Heart right ventricle (tissue), 16 donors: ENCODE measurements at regions not wholly inside any gene's neighbourhood (a gene's known extent, or its start where the extent isn't known, plus 50 kb on each side); places are given as distances from the start of the nearest gene placed in this dataset.

Source experiments
- ATAC-seq, 8 donors: fragments of 200-7000 bp; cut with Tn5 transposase; one replicate each; pipeline ENCODE4 v1.9.1; 2020; ENCODE audit warnings: mild to moderate bottlenecking in 8 of 8, moderate library complexity in 8 of 8, moderate number of reproducible peaks in 1 of 8
- DNase-seq, 2 donors: peaks; one replicate each; pipeline ENCODE4 v3.0.0-alpha.2; 2020
- H3K27ac ChIP-seq, 10 donors: fragments of 200-600 bp; sonication (generic) in 2 of 10; one replicate each; pipeline versions ENCODE4 v1.5.0 to v1.8.0; 2020 to 2022; ENCODE audit warnings: mild to moderate bottlenecking in 3 of 10
- H3K27me3 ChIP-seq, 7 donors: fragments of 200-600 bp; one replicate each; pipeline ENCODE4 v1.8.0; 2021 to 2022; ENCODE audit warnings: mild to moderate bottlenecking in 2 of 7
- H3K36me3 ChIP-seq, 9 donors: fragments of 200-600 bp; sonication (generic) in 1 of 9; one replicate each; pipeline versions ENCODE4 v1.5.0 to v1.8.0; 2020 to 2022; ENCODE audit warnings: mild to moderate bottlenecking in 2 of 9
- H3K4me1 ChIP-seq, 9 donors: fragments of 200-600 bp; sonication (generic) in 1 of 9; one replicate each; pipeline versions ENCODE4 v1.5.0 to v1.8.0; 2020 to 2022; ENCODE audit warnings: mild to moderate bottlenecking in 4 of 9
- H3K4me3 ChIP-seq, 10 donors: fragments of 200-600 bp; sonication (generic) in 2 of 10; one replicate each; pipeline versions ENCODE4 v1.5.0 to v1.8.0; 2020 to 2022; ENCODE audit warnings: mild to moderate bottlenecking in 7 of 10, moderate library complexity in 2 of 10
- H3K9me3 ChIP-seq, 11 donors: fragments of 200-600 bp in 10 of 11; sonication (generic) in 2 of 11; one replicate each; pipeline versions ENCODE4 v1.5.0 to v1.8.0; 2013 to 2022; ENCODE audit warnings: mild to moderate bottlenecking in 2 of 11, control low read depth in 1 of 11, moderate library complexity in 1 of 11
- CTCF ChIP-seq, 9 donors: fragments of 200-600 bp; sonication (generic) in 2 of 9; IDR thresholded peaks; one replicate each; pipeline versions ENCODE4 v1.5.0 to v1.8.0; 2021 to 2022; ENCODE audit warnings: antibody characterized with exemption in 9 of 9, mild to moderate bottlenecking in 5 of 9, moderate library complexity in 1 of 9
- WGBS, 2 donors: extraction: QIAGEN DNeasy Blood & Tissue Kit; methylation state at CpG; one replicate each; pipeline ENCODE4 v1.1.7; 2013; ENCODE audit warnings: inconsistent platforms in 1 of 2; 5-methylcytosine and 5-hydroxymethylcytosine counted together
- intact Hi-C, 10 donors: fragments of 100-400 bp; cut with DNase I; formaldehyde crosslinking; loops; one replicate each; pipeline versions ENCODE4 v1.11.1 to v1.14.2; 2022
- donor health status: Arrhythmogenic right ventricular cardiomyopathy.
- donor health status: ischemic (EF 13 %, LVEDD 7.1; RV severe dilation, severe dysfunction).
- donor health status: healthy with polysubstance abuse.
- donor health status: DM: no; HTN: yes; CAD: no.
- donor health status: DM: no; HTN: no; CAD: no.
- donor health status: ischemic (EF 25% LVEDD 6.9; RV normal size, moderate dysfunction).
- donor health status: ischemic (EF 25% LVEDD 5.7; RV mildly dilated, moderate dysfunction).
- donor health status: healthy.
- donor health status: DM: yes; HTN: yes; CAD: no.
- donor health status: Ischemic cardiomyopathy.
- donor health status: ischemic (EF 35%, LVEDD 5.7; RV mildly dilated, moderate dysfunction).
- donor health status: nonischemic (EF 11% LVEDD 7.7; RV severe dilation, severe dysfunction).
- donor health status: DM: yes; HTN: yes; CAD: no.
- donor health status: PGD.
- donor health status: ischemic (EF 29% LVEDD 5.4; RV normal size, mild dysfunction).
- donor health status: nonischemic (EF 23%, LVEDD 6.1; RV moderate dilation, normal function).

GRCh38 chr7:33788531-33788930 is 116.8 kb upstream of the BMPER start:
- intact Hi-C loops = no loop called here
- Histone ChIP-seq H3K4me1 (peaks cover 0 to 10% (median 0%) of the 10 kb centered on the region in 9 donors), H3K9me3 (peaks cover 0 to 5% (median 0%) of the 10 kb centered on the region in 11 donors), H3K27me3 (no peaks in the 10 kb centered on the region), H3K27ac (no peak overlapping the region), H3K36me3 (no peaks in the 10 kb centered on the region), H3K4me3 (no peak overlapping the region)
- WGBS, 2 donors = 79 to 84% methylated on average over 6 of the region's 6 CpGs
- ATAC-seq (no peak), DNase-seq (no peak)
- TF ChIP-seq CTCF (IDR thresholded peaks at IDR 0.05) = no peak

GRCh38 chr7:33789871-33790630 is 115.3 kb upstream of the BMPER start:
- ATAC-seq = no peak
- no peak overlapping the region for H3K27ac ChIP-seq
- H3K9me3 ChIP-seq = no peaks in the 10 kb centered on the region
- no peak overlapping the region for H3K4me3 ChIP-seq
- no peaks in the 10 kb centered on the region for H3K36me3 ChIP-seq
- H3K4me1 ChIP-seq = peaks cover 0 to 10% (median 0%) of the 10 kb centered on the region in 9 donors
- DNase-seq = no peak
- 69 to 76% methylated on average over 11 of the region's 11 CpGs for WGBS, 2 donors
- TF ChIP-seq CTCF (IDR thresholded peaks at IDR 0.05) = no peak
- H3K27me3 ChIP-seq = no peaks in the 10 kb centered on the region
- intact Hi-C loops = no loop called here

GRCh38 chr7:33790746-33791145 is 114.6 kb upstream of the BMPER start:
- ATAC-seq = no peak
- WGBS, 2 donors = 73 to 83% methylated on average over 5 of the region's 5 CpGs
- H3K4me3 ChIP-seq = no peak overlapping the region
- H3K27me3 ChIP-seq = no peaks in the 10 kb centered on the region
- no peak overlapping the region for H3K27ac ChIP-seq
- H3K36me3 ChIP-seq = no peaks in the 10 kb centered on the region
- H3K4me1 ChIP-seq = peaks cover 0 to 10% (median 0%) of the 10 kb centered on the region in 9 donors
- TF ChIP-seq CTCF (IDR thresholded peaks at IDR 0.05) = no peak
- intact Hi-C loops = no loop called here
- no peak for DNase-seq
- no peaks in the 10 kb centered on the region for H3K9me3 ChIP-seq

- Histone ChIP-seq H3K9me3 (no peaks in the 10 kb centered on the region), H3K4me1 (peaks cover 0 to 10% (median 0%) of the 10 kb centered on the region in 9 donors), H3K27me3 (no peaks in the 10 kb centered on the region), H3K27ac (no peak overlapping the region), H3K36me3 (no peaks in the 10 kb centered on the region), H3K4me3 (no peak overlapping the region)
- no peak for TF ChIP-seq CTCF (IDR thresholded peaks at IDR 0.05)
- ATAC-seq (no peak), DNase-seq (no peak)
- intact Hi-C loops = no loop called here
- WGBS, 2 donors = 94 to 99% methylated on average over 2 of the region's 2 CpGs
Measured at GRCh38 chr7:33792041-33792440, 113.3 kb upstream of the BMPER start.
